HG02870 (cell line): ENCODE measurements at regions not wholly inside any gene's neighbourhood (a gene's known extent, or its start where the extent isn't known, plus 50 kb on each side); places are given as distances from the start of the nearest gene placed in this dataset.
"Not testable (repeated sequence)": the region's sequence is repeated elsewhere in the genome, so short reads cannot be mapped to it uniquely, and the experiment has no call there.

Experiments used
- ATAC-seq: cut with Tn5 transposase; IDR thresholded peaks from one replicate; pipeline ENCODE4 v1.9.1; 2021; ENCODE audit warnings: mild to moderate bottlenecking, moderate library complexity; ENCODE audit not compliant: unreplicated experiment

GRCh38 chr6:135555550-135555949 lies 58.0 kb upstream of the AHI1 start:
- ATAC-seq = no peak

DNA sequence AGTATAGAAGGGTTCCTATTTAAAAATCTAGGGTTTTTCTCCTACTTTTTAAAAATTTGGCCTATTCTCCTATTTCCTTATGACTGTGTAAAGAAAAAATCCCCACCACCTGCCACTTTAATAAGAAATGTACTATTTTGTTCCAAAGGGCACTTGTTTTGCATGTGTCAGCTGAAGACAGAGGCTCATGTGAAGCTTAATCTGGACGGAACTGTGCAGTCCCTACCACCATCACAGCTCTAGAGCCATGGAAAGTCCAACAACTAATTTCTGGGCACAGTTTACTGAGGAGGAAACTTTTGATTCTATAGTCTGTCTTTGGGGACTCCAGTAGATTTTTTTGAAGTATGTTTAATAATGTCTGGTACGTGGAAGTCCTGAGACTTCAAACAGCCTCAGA lies 60.0 kb upstream of the AHI1 start:
- peak; percentile 44 for ATAC-seq

DNA sequence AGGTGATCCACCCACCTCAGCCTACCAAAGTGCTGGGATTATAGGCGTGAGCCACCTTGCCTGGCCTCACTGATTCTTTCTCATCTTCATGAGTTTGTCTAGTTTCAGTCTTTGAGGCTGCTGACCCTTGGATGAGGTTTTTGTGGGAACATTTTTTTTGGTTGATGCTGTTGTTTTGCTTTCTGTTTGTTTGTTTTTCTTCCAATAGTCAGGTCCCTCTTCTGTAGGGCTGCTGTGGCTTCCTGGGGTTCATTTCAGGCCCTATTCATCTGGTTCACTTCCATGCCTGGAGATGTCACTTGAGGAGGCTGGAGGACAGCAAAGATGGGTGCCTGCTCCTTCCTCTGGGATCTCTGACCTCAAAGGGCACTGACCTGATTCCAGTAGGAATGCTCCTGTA lies 68.1 kb upstream of the AHI1 start:
- ATAC-seq = not testable (repeated sequence)

DNA sequence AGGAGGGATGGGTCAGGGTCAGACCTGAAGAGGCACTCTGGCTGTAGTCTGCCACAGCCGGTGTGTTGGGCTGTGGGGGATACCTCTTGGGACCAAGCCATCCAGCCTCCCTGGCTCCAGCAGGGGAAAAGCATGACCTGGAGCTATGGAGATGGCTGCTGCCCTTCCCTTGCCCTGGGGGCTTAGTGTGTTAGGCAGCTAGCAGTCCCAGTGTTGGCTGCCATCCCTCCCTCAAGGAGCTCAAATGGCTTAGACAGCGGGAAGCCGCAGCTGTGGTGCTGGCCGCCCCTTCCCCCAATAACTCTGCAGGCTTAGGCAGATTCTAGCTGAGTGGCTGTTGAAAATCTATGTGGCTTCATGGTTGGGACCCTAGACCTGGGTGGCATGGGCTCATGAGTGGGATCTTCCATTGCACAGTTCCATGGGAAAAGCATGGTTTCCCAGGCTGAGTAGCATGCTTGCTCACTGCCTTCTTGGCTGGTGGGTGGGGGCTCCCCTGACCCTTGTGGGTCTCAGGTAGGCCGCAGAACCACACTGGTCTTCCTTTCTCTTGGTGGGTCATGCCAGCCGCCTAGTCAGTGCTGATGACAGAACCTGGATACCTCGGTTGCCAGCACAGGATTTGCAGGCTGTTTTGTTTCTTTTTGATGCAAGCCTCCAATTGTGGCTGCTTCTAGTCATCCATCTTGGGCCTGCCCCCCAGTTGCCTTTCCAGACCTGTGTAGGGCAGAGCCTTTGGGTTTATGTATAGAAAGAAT lies 69.0 kb upstream of the AHI1 start:
- no peak for ATAC-seq

DNA sequence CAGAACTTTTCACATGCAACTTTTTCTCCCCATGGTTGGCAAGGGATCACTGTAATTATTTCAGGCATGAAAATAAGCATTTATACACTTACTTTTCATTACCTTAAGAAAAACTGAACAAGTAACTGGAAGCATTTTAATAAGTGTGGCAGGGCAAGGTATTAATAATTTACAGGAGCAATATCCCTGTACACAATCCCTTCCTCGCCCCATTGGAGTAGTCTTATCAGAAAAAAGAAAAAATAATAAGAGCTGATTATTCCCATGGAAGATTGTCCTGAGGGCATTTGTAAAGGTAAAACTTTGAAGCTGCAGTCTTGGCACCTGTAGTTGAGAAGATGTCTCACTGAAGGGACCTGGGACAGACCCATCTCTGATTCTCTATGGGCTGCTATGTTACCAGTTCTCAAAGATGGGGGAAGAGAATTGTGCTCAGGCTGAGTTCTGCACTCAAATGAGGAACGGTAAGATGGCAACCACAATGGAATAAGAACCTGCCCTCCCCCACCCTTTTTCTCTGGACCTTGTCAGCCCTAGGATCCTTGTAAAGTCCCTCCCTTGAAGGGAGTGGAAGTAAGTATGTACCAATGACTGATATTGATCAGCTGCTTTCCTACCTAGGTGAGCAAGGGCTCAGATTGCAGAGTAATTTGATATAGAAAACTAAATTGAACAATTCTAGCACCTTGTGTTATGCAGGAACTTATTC lies 70.0 kb upstream of the AHI1 start:
- ATAC-seq = no peak

DNA sequence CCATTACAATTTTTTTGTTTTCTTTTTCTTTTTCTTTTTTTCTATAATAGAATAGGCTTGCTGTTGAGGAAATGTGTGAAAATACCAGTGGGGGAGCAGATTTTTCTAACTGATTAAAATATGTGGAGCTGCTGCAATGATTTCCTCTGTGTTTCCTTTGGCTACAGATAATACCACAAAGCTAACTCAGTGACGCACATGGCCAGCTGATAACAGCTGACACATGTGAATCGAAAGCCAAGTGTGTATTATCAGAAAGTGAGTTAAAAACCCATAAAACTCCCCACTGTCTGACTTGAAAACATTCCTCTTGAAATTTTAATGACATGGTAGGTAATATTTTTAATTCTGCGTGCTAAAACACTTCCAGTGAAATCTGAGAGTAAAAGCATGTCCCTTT lies 70.8 kb upstream of the AHI1 start:
- ATAC-seq = peak; percentile 61

DNA sequence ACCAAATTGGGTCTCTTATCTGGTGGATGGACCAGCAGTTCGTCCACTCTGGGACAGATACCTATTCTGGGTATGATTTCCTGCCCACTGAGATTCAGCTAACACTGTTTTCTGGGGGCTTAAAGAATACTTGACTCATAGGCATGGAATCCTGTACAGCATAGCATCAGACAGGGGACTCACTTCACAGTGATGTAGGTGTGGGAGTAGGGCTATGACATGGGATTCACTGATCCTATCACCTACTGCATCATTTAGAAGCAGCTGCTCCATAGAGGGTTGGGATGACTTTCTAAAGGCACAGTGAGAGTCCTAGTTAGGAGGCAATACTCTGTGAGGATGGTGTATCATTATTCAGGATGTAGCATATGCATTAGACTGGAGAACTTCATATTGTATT lies 74.5 kb upstream of the AHI1 start:
- no peak for ATAC-seq

- no peak for ATAC-seq
These were observed 78.1 kb upstream of the AHI1 start for GRCh38 chr6:135575629-135576028.

- ATAC-seq = no peak
These were observed 78.5 kb upstream of the AHI1 start for GRCh38 chr6:135576055-135576454.

- ATAC-seq = peak; percentile 98
These were observed 79.6 kb upstream of the AHI1 start for GRCh38 chr6:135577059-135577538.

DNA sequence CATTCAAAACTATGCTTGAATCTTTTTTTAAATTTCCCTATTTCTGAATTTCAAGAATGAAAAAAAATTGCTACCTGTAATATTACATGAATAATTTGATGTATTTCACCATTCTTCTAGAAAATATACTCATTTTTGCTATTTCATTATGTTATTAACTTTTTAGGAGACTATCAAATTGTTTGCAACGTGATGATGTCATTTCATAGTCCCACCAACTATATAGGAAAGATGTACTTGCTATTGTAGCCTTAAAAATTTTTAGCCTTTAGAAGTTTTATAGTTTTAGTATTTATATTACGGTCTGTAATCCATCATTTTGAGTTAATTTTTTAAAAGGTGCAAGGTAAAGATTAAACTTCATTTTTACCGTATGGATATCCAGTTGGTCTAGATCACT lies 81.4 kb upstream of the AHI1 start:
- no peak for ATAC-seq

DNA sequence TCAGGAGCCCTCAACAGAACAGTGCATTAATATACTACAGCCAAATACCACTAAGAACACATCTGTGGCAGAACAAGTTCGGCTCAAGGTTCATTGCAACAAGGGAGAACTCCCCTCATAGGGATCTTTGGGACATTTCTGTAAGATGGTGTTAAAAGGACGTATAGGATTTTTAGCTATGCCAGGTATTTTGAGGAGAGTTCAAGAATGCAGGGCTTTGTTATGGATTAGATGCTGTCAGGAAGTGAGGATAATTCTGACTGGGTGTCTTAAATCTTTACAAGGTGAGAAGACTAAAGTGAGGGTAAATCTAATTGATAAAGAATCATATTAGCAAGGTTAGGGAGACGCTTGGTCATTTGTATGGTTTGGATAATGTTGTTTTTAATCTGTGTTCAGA lies 83.7 kb upstream of the AHI1 start:
- no peak for ATAC-seq

GRCh38 chr6:135583256-135583761 lies 85.8 kb upstream of the AHI1 start:
- no peak for ATAC-seq

DNA sequence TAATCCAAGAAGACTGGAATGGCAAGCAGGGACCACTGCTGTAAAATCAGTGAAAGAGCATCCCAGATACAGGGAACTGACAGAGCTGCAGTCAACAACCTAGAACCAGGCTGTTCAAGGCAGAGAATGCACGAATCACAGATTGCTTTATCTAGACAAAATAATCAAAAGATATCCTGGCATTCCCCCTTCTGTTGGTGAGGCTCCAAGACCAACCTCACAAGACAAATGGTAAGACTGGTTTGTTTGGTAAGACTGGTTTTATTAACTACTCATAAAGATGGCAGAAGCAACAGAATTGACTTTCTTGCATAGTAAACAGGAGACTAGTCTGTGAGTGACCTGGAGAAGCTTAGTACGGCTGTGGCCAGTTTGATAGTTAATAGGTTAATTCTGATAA lies 88.8 kb upstream of the AHI1 start:
- no peak for ATAC-seq

DNA sequence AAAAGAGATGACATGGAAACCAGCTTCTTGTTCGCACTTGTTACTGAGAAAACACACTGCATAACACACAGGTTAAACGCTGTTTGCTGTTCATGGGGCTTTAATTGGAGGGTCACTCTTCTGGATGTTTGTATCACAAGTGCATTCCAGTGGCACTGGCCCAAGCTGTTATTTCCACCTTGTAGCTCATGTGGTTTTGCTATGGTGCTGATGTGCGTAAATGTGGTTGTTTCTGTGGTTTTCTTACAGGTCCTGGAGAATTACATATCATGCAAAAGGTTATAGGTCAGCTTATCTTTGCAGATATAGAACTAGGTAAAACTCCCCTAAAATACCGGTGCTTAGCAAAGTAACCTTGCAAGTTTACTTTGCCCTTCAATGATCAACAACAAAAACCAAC lies 89.3 kb upstream of the AHI1 start:
- ATAC-seq = no peak

DNA sequence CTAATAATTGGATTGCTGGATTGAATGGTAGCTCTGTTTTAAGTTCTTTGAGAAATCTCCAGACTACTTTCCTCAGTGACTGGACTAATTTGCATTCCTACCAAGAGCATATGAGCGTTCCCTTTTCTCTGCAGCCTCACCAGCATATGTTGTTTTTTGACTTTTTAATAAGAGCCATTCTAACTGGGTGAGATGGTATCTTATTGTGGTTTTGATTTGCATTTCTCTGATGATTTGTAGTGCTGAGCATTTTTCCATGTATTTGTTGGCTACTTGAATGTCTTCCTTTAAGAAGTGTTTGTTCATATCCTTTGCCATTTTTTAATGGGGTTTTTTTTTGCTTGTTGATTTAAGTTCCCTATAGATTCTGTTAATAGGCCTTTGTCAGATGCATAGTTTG lies 94.7 kb upstream of the AHI1 start:
- no peak for ATAC-seq

GRCh38 chr6:135594000-135594399 lies 96.5 kb upstream of the AHI1 start:
- no peak for ATAC-seq

GRCh38 chr6:135600086-135600702 lies 102.7 kb upstream of the AHI1 start:
- no peak for ATAC-seq

DNA sequence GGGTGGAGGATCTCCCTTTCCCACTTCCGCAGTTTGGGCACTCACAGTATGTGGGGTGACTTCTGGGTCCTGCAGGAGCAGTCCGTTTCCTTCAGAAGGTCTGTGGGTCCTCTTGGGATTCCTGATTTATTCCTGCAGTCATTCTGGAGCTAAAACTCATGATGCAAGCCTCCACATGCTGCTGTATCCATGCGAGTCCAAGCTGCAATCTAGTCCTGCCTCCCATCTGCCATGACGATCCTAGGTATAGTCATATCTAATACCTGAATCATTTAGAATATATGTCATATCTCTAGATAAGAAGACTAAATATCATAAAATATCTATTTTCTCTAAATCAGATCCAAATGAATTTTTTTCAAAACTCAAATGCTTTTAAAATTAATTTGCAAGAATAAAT lies 103.4 kb upstream of the AHI1 start:
- ATAC-seq = no peak

GRCh38 chr6:135601857-135602256 lies 104.3 kb upstream of the AHI1 start:
- no peak for ATAC-seq

GRCh38 chr6:135603249-135603648 lies 105.7 kb upstream of the AHI1 start:
- ATAC-seq = no peak
